GM23338 (cell line): ENCODE measurements at regions not wholly inside any gene's neighbourhood (a gene's known extent, or its start where the extent isn't known, plus 50 kb on each side); places are given as distances from the start of the nearest gene placed in this dataset.

ENCODE experiments used
- ETS1 ChIP-seq: IDR thresholded peaks from 2 replicates; pipeline ENCODE4 v1.6.1; 2016; ENCODE audit warnings: antibody characterized with exemption
- EZH2phosphoT487 ChIP-seq: fragments of 200-600 bp; sonication (generic); IDR thresholded peaks from one replicate; pipeline ENCODE4 v1.8.1; 2018; ENCODE audit warnings: antibody characterized with exemption; ENCODE audit not compliant: unreplicated experiment
- NANOG ChIP-seq: IDR thresholded peaks from 2 replicates; pipeline ENCODE4 v1.6.1; 2016; ENCODE audit warnings: antibody characterized with exemption, borderline replicate concordance
- STAT1 ChIP-seq: IDR thresholded peaks from one replicate; pipeline ENCODE4 v1.6.1; 2016; ENCODE audit warnings: antibody characterized with exemption; ENCODE audit not compliant: unreplicated experiment
- TF ChIP-seq, protein P1 (sequence below): IDR thresholded peaks from one replicate; pipeline ENCODE4 v1.6.1; 2018; ENCODE audit warnings: antibody characterized with exemption; ENCODE audit not compliant: unreplicated experiment
- TF ChIP-seq, protein P2 (sequence below): fragments of 250-450 bp; sonication (Bioruptor Pico); IDR thresholded peaks from 2 replicates; pipeline ENCODE4 v1.5.0; 2020; ENCODE audit warnings: mild to moderate bottlenecking, moderate library complexity

- TF ChIP-seq, protein P1, sequence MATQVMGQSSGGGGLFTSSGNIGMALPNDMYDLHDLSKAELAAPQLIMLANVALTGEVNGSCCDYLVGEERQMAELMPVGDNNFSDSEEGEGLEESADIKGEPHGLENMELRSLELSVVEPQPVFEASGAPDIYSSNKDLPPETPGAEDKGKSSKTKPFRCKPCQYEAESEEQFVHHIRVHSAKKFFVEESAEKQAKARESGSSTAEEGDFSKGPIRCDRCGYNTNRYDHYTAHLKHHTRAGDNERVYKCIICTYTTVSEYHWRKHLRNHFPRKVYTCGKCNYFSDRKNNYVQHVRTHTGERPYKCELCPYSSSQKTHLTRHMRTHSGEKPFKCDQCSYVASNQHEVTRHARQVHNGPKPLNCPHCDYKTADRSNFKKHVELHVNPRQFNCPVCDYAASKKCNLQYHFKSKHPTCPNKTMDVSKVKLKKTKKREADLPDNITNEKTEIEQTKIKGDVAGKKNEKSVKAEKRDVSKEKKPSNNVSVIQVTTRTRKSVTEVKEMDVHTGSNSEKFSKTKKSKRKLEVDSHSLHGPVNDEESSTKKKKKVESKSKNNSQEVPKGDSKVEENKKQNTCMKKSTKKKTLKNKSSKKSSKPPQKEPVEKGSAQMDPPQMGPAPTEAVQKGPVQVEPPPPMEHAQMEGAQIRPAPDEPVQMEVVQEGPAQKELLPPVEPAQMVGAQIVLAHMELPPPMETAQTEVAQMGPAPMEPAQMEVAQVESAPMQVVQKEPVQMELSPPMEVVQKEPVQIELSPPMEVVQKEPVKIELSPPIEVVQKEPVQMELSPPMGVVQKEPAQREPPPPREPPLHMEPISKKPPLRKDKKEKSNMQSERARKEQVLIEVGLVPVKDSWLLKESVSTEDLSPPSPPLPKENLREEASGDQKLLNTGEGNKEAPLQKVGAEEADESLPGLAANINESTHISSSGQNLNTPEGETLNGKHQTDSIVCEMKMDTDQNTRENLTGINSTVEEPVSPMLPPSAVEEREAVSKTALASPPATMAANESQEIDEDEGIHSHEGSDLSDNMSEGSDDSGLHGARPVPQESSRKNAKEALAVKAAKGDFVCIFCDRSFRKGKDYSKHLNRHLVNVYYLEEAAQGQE = no peak
- no peak for TF ChIP-seq NANOG
- TF ChIP-seq, protein P2, sequence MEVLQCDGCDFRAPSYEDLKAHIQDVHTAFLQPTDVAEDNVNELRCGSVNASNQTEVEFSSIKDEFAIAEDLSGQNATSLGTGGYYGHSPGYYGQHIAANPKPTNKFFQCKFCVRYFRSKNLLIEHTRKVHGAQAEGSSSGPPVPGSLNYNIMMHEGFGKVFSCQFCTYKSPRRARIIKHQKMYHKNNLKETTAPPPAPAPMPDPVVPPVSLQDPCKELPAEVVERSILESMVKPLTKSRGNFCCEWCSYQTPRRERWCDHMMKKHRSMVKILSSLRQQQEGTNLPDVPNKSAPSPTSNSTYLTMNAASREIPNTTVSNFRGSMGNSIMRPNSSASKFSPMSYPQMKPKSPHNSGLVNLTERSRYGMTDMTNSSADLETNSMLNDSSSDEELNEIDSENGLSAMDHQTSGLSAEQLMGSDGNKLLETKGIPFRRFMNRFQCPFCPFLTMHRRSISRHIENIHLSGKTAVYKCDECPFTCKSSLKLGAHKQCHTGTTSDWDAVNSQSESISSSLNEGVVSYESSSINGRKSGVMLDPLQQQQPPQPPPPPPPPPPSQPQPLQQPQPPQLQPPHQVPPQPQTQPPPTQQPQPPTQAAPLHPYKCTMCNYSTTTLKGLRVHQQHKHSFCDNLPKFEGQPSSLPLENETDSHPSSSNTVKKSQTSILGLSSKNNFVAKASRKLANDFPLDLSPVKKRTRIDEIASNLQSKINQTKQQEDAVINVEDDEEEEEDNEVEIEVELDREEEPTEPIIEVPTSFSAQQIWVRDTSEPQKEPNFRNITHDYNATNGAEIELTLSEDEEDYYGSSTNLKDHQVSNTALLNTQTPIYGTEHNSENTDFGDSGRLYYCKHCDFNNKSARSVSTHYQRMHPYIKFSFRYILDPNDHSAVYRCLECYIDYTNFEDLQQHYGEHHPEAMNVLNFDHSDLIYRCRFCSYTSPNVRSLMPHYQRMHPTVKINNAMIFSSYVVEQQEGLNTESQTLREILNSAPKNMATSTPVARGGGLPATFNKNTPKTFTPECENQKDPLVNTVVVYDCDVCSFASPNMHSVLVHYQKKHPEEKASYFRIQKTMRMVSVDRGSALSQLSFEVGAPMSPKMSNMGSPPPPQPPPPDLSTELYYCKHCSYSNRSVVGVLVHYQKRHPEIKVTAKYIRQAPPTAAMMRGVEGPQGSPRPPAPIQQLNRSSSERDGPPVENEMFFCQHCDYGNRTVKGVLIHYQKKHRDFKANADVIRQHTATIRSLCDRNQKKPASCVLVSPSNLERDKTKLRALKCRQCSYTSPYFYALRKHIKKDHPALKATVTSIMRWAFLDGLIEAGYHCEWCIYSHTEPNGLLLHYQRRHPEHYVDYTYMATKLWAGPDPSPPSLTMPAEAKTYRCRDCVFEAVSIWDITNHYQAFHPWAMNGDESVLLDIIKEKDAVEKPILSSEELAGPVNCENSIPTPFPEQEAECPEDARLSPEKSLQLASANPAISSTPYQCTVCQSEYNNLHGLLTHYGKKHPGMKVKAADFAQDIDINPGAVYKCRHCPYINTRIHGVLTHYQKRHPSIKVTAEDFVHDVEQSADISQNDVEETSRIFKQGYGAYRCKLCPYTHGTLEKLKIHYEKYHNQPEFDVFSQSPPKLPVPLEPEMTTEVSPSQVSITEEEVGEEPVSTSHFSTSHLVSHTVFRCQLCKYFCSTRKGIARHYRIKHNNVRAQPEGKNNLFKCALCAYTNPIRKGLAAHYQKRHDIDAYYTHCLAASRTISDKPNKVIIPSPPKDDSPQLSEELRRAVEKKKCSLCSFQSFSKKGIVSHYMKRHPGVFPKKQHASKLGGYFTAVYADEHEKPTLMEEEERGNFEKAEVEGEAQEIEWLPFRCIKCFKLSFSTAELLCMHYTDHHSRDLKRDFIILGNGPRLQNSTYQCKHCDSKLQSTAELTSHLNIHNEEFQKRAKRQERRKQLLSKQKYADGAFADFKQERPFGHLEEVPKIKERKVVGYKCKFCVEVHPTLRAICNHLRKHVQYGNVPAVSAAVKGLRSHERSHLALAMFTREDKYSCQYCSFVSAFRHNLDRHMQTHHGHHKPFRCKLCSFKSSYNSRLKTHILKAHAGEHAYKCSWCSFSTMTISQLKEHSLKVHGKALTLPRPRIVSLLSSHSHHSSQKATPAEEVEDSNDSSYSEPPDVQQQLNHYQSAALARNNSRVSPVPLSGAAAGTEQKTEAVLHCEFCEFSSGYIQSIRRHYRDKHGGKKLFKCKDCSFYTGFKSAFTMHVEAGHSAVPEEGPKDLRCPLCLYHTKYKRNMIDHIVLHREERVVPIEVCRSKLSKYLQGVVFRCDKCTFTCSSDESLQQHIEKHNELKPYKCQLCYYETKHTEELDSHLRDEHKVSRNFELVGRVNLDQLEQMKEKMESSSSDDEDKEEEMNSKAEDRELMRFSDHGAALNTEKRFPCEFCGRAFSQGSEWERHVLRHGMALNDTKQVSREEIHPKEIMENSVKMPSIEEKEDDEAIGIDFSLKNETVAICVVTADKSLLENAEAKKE (CRISPR knock-in tag) = no peak
- TF ChIP-seq EZH2phosphoT487 = no peak
- TF ChIP-seq ETS1 = no peak
- no peak for TF ChIP-seq STAT1
Observed at GRCh38 chr6:133062077-133062476, 179.1 kb upstream of the EYA4 start (continued).
